ENCODE measurements at regions not wholly inside any gene's neighbourhood (a gene's known extent, or its start where the extent isn't known, plus 50 kb on each side); places are given as distances from the start of the nearest gene placed in this dataset.

DNA sequence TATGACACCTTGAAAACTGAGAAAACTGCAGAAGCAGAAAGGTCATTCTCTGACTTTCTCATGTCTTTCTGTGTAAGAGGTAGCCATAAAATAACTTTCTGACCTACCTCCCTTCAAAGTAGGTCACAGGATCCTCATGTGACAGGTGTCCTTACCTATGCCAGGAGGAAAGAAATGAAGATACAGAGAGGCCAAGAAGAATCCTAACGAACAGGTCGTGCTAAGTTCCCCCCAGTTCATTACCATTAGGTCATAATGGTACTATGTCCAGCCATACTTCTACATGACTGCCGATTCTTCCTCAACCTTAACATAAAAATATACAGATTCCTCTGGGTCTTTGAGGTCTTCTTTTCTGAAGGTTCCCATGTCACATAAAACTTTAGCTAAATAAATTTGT is 118.6 kb downstream of the FOXB1 start:
- TF ChIP-seq CTCF (IDR thresholded peaks at IDR 0.05; ENCODE audit: low read depth, low read length), result no peak
- no peak for TF ChIP-seq POLR2A (IDR thresholded peaks at IDR 0.05; ENCODE audit: extremely low read depth, insufficient read length)
- TF ChIP-seq MYC (IDR thresholded peaks at IDR 0.05; ENCODE audit: low read depth, low read length), result no peak
- TF ChIP-seq, protein P1, sequence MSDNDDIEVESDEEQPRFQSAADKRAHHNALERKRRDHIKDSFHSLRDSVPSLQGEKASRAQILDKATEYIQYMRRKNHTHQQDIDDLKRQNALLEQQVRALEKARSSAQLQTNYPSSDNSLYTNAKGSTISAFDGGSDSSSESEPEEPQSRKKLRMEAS (IDR thresholded peaks at IDR 0.05; ENCODE audit: low read depth, low read length), result no peak
